H1 (cell line): ENCODE measurements at regions not wholly inside any gene's neighbourhood (a gene's known extent, or its start where the extent isn't known, plus 50 kb on each side); places are given as distances from the start of the nearest gene placed in this dataset.

Source experiments
- EP300 ChIP-seq, 2 experiments: IDR thresholded peaks; 1 replicate in 1 of 2; 2 replicates in 1 of 2; pipeline ENCODE4 v1.6.1; 2011 to 2012; ENCODE audit warnings: low read depth in 2 of 2, low read length in 2 of 2, mild to moderate bottlenecking in 2 of 2, borderline replicate concordance in 1 of 2, inconsistent platforms in 1 of 2, moderate library complexity in 1 of 2
- MAFK ChIP-seq: IDR thresholded peaks from 2 replicates; pipeline ENCODE4 v1.6.1; 2012; ENCODE audit warnings: low read depth, mild to moderate bottlenecking, improper control_type of control experiment, low read length
- RXRA ChIP-seq: IDR thresholded peaks from 2 replicates; pipeline ENCODE4 v1.6.1; 2011; ENCODE audit warnings: low read depth, mild to moderate bottlenecking, low read length, moderate library complexity; ENCODE audit not compliant: insufficient read depth
- SAP30 ChIP-seq: fragments of 300-600 bp; sonication (generic); IDR thresholded peaks from 2 replicates; pipeline ENCODE4 v1.7.1; 2012; ENCODE audit warnings: low read length, moderate library complexity, mild to moderate bottlenecking, inconsistent platforms; ENCODE audit not compliant: insufficient read depth, insufficient replicate concordance
- TF ChIP-seq, protein P1 (sequence below): fragments of 300-600 bp; sonication (generic); IDR thresholded peaks from 2 replicates; pipeline ENCODE4 v1.7.1; 2012; ENCODE audit warnings: low read length, moderate library complexity, mild to moderate bottlenecking, inconsistent platforms; ENCODE audit not compliant: insufficient replicate concordance

DNA sequence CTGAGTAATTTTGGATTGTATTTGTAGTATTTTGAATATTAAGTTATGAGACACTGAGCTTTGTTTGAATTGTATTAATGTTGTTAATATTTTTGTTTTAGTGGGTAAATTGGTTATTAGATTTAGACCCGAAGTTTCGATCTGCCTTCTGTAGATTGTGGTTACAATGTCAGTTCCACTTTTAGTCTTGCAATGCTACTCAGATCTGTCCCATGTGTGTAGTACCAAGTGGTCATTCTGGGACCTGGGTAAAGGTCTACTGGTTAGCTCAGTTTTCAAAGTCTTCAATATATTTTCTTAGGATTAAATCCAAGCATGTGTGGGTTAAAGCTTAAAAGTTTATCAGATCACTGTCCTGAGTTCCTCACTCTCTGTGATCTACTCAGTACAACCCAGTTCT is 346.5 kb upstream of the PROX1 start (continued):
- TF ChIP-seq, protein P1, sequence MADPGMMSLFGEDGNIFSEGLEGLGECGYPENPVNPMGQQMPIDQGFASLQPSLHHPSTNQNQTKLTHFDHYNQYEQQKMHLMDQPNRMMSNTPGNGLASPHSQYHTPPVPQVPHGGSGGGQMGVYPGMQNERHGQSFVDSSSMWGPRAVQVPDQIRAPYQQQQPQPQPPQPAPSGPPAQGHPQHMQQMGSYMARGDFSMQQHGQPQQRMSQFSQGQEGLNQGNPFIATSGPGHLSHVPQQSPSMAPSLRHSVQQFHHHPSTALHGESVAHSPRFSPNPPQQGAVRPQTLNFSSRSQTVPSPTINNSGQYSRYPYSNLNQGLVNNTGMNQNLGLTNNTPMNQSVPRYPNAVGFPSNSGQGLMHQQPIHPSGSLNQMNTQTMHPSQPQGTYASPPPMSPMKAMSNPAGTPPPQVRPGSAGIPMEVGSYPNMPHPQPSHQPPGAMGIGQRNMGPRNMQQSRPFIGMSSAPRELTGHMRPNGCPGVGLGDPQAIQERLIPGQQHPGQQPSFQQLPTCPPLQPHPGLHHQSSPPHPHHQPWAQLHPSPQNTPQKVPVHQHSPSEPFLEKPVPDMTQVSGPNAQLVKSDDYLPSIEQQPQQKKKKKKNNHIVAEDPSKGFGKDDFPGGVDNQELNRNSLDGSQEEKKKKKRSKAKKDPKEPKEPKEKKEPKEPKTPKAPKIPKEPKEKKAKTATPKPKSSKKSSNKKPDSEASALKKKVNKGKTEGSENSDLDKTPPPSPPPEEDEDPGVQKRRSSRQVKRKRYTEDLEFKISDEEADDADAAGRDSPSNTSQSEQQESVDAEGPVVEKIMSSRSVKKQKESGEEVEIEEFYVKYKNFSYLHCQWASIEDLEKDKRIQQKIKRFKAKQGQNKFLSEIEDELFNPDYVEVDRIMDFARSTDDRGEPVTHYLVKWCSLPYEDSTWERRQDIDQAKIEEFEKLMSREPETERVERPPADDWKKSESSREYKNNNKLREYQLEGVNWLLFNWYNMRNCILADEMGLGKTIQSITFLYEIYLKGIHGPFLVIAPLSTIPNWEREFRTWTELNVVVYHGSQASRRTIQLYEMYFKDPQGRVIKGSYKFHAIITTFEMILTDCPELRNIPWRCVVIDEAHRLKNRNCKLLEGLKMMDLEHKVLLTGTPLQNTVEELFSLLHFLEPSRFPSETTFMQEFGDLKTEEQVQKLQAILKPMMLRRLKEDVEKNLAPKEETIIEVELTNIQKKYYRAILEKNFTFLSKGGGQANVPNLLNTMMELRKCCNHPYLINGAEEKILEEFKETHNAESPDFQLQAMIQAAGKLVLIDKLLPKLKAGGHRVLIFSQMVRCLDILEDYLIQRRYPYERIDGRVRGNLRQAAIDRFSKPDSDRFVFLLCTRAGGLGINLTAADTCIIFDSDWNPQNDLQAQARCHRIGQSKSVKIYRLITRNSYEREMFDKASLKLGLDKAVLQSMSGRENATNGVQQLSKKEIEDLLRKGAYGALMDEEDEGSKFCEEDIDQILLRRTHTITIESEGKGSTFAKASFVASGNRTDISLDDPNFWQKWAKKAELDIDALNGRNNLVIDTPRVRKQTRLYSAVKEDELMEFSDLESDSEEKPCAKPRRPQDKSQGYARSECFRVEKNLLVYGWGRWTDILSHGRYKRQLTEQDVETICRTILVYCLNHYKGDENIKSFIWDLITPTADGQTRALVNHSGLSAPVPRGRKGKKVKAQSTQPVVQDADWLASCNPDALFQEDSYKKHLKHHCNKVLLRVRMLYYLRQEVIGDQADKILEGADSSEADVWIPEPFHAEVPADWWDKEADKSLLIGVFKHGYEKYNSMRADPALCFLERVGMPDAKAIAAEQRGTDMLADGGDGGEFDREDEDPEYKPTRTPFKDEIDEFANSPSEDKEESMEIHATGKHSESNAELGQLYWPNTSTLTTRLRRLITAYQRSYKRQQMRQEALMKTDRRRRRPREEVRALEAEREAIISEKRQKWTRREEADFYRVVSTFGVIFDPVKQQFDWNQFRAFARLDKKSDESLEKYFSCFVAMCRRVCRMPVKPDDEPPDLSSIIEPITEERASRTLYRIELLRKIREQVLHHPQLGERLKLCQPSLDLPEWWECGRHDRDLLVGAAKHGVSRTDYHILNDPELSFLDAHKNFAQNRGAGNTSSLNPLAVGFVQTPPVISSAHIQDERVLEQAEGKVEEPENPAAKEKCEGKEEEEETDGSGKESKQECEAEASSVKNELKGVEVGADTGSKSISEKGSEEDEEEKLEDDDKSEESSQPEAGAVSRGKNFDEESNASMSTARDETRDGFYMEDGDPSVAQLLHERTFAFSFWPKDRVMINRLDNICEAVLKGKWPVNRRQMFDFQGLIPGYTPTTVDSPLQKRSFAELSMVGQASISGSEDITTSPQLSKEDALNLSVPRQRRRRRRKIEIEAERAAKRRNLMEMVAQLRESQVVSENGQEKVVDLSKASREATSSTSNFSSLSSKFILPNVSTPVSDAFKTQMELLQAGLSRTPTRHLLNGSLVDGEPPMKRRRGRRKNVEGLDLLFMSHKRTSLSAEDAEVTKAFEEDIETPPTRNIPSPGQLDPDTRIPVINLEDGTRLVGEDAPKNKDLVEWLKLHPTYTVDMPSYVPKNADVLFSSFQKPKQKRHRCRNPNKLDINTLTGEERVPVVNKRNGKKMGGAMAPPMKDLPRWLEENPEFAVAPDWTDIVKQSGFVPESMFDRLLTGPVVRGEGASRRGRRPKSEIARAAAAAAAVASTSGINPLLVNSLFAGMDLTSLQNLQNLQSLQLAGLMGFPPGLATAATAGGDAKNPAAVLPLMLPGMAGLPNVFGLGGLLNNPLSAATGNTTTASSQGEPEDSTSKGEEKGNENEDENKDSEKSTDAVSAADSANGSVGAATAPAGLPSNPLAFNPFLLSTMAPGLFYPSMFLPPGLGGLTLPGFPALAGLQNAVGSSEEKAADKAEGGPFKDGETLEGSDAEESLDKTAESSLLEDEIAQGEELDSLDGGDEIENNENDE: no peak
- TF ChIP-seq MAFK: no peak
- no peak for TF ChIP-seq SAP30
- TF ChIP-seq EP300 (IDR thresholded peaks at IDR 0.05; ENCODE audit: borderline replicate concordance in 1 of 2, low read depth in 2 of 2, low read length in 2 of 2): no peak
- TF ChIP-seq RXRA: no peak
